ENCODE measurements at regions not wholly inside any gene's neighbourhood (a gene's known extent, or its start where the extent isn't known, plus 50 kb on each side); places are given as distances from the start of the nearest gene placed in this dataset.
"Not testable (repeated sequence)": the region's sequence is repeated elsewhere in the genome, so short reads cannot be mapped to it uniquely, and the experiment has no call there.

- H3K27ac Mint-ChIP-seq = no peak overlapping the region
- H3K4me3 Mint-ChIP-seq = no peak overlapping the region
- ATAC-seq = no peak
- no peaks in the 10 kb centered on the region for H3K36me3 Mint-ChIP-seq
- no peaks in the 10 kb centered on the region for H3K27me3 Mint-ChIP-seq
- H3K9me3 Mint-ChIP-seq = peaks cover 6% of the 10 kb centered on the region
- H3K4me1 Mint-ChIP-seq = no peaks in the 10 kb centered on the region
Observed at GRCh38 chr3:78066287-78066686, 1026.4 kb downstream of the ROBO2 start.

DNA sequence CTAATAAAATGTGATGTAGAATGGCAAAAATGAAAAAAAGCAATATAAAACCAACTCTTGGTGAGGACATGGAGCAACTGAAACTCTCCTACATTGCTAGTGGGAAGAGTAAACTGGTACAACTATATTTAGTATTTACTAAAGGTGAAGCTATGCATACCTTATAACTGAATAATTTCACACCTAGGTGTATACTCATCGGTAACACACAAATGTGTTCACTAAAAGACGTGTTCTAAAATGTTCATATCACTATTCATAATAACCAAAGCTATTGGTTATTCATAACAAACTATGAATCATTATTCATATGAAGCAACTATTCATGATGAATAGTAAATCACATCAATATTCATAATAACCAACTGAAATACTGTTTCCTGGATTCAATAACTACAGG, 1030.3 kb downstream of the ROBO2 start:
- Mint-ChIP-seq H3K4me1 (no peaks in the 10 kb centered on the region), H3K27me3 (no peaks in the 10 kb centered on the region), H3K27ac (no peak overlapping the region), H3K9me3 (peaks cover 2% of the 10 kb centered on the region), H3K36me3 (no peaks in the 10 kb centered on the region), H3K4me3 (no peak overlapping the region)
- no peak for ATAC-seq

DNA sequence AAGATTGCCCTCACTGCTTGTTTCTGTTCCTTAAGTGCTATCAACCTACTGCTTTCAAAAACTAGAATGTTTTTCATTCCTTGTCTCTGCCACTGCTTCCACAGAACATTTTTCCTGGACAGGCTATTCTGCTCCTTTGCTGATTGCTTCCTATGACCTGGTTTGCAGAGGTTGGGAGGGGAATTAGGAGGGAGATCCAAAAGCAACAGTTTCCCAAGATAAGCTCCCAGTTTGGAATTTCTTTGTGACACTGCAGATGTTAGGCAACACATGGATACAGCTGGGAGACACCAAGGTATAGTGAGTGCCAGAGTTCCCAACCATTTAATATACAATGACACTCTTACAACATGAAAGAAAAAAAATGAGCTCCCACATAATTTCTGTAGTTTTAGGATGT, 1036.5 kb downstream of the ROBO2 start:
- Mint-ChIP-seq H3K4me3 (no peak overlapping the region), H3K27ac (no peak overlapping the region), H3K4me1 (no peaks in the 10 kb centered on the region), H3K36me3 (no peaks in the 10 kb centered on the region), H3K27me3 (no peaks in the 10 kb centered on the region), H3K9me3 (peaks cover 7% of the 10 kb centered on the region)
- no peak for ATAC-seq

DNA sequence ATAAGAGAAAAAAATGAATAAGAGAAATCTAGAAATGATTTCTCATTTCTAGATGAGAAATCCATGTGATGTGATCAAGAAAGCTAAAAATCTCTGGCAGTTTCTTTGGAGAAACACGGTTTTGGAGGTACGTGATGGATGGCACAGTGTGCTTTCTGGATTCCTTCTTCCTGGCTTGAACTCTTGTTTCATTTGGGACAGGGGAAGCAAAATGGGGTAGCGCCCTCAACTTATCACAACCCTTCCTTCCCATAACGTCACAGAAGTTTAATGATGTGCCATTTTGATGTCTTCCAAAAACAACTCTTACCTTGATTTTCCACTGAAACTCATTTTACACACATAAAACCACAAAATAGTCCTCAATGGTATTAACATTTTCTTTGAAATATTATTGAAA, 1037.3 kb downstream of the ROBO2 start:
- ATAC-seq = no peak
- peaks cover 7% of the 10 kb centered on the region for H3K9me3 Mint-ChIP-seq
- no peak overlapping the region for H3K4me3 Mint-ChIP-seq
- H3K27me3 Mint-ChIP-seq = no peaks in the 10 kb centered on the region
- H3K27ac Mint-ChIP-seq = no peak overlapping the region
- no peaks in the 10 kb centered on the region for H3K4me1 Mint-ChIP-seq
- H3K36me3 Mint-ChIP-seq = no peaks in the 10 kb centered on the region

DNA sequence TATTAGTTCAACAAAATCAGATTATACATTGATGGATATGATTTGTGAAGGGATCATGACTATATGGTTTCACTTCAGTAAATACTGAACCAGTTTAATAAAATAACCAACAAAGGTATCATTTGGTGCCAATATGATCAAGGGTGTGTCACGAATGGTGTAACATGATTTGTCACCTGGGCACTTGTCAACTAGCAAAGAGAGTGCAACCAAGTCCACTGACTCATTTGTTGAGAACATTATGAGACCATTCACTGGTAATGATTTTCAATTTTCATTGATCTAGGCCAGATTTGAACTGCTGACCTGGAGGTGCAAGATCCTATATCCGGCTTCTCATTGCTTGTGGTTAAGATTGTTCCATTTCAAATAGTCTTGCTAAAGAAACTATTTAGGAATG, 1037.9 kb downstream of the ROBO2 start:
- Mint-ChIP-seq H3K27ac (no peak overlapping the region), H3K4me3 (no peak overlapping the region), H3K27me3 (no peaks in the 10 kb centered on the region), H3K36me3 (no peaks in the 10 kb centered on the region), H3K4me1 (no peaks in the 10 kb centered on the region), H3K9me3 (peaks cover 7% of the 10 kb centered on the region)
- no peak for ATAC-seq

DNA sequence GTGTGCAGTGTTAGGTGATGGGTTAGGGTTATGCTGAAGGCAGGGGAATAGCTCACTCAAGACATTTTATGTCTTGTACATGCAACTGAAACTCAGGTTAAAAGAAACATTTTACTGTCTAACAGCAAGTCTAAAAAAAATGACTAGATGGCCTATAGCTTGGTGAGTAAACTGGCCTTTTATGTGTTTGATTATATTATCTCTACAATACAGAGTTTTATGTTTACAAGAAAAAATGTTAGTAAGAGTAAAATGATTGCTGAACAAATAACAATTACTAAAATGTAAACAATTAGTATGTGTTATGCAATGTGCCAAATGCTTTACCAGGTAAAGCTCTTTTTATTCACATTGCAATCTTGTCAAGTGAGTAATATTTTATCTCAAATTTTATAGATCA, 1039.6 kb downstream of the ROBO2 start:
- ATAC-seq = no peak
- H3K27ac Mint-ChIP-seq = no peak overlapping the region
- no peak overlapping the region for H3K4me3 Mint-ChIP-seq
- H3K9me3 Mint-ChIP-seq = peaks cover 10% of the 10 kb centered on the region
- H3K36me3 Mint-ChIP-seq = no peaks in the 10 kb centered on the region
- H3K27me3 Mint-ChIP-seq = no peaks in the 10 kb centered on the region
- H3K4me1 Mint-ChIP-seq = no peaks in the 10 kb centered on the region

DNA sequence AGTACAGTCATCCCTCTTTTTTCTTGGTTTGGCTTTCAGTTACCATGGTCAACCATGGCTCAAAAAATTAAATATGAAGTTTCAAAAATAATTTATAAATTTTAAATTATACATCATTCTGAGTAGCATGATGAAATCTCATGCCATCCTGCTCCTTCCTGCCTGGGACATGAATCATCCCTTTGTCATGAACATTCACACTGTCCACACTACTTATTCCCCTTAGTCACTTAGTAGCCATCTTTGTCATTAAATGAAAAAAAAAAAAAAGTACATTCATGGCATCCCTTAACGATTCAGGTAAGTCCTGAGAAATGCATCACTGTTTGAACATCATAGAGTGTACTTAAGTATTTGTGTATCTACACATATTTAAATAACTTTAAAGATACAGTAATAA, 1046.3 kb downstream of the ROBO2 start:
- peaks cover 3% of the 10 kb centered on the region for H3K9me3 Mint-ChIP-seq
- no peaks in the 10 kb centered on the region for H3K4me1 Mint-ChIP-seq
- H3K27me3 Mint-ChIP-seq = no peaks in the 10 kb centered on the region
- H3K27ac Mint-ChIP-seq = no peak overlapping the region
- H3K36me3 Mint-ChIP-seq = no peaks in the 10 kb centered on the region
- no peak overlapping the region for H3K4me3 Mint-ChIP-seq
- ATAC-seq = no peak

DNA sequence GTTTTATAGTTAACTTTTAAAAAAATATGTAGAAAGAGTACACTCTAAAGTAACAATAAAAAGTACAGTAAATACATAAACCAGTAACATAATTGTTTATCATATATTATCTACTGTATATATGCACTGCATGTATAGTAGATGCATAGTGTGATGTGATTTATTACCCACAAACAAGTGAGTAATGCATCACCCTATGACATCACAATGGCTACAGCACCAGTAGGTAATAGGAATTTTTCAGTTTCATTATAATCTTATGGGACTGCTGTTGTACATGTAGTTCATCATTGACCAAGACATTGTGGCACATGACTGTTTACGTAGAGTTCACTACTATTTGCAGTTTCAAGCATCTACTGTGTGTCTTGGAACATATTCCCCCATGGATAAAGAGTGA, 1047.2 kb downstream of the ROBO2 start:
- H3K36me3 Mint-ChIP-seq = no peaks in the 10 kb centered on the region
- H3K27ac Mint-ChIP-seq = no peak overlapping the region

DNA sequence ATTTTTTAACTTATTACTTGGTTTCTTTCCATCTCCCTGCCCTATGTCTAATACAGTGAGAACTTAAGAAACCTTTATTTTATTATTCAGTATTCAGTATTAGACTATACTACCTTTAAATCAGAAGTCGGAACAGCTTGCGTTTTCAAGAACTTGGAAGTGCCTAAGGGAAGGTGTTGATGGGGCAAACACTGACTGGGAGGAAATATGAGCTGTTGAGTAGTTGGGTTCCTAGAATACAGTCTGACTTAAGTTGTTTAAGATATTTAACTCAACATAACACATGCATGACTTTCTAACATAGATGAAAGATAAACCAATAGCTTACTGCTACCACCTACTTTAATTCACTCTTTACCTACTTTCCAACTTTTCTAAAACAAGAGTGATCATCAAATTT, 1048.1 kb downstream of the ROBO2 start:
- H3K27ac Mint-ChIP-seq = no peak overlapping the region
- no peak overlapping the region for H3K4me3 Mint-ChIP-seq
- H3K9me3 Mint-ChIP-seq = peaks cover 1% of the 10 kb centered on the region
- H3K36me3 Mint-ChIP-seq = no peaks in the 10 kb centered on the region
- no peaks in the 10 kb centered on the region for H3K4me1 Mint-ChIP-seq
- no peaks in the 10 kb centered on the region for H3K27me3 Mint-ChIP-seq
- no peak for ATAC-seq

More for the DNA sequence above, 1047.2 kb downstream of the ROBO2 start:
- no peak for ATAC-seq
- Mint-ChIP-seq H3K27me3 (no peaks in the 10 kb centered on the region), H3K4me3 (no peak overlapping the region), H3K4me1 (no peaks in the 10 kb centered on the region), H3K9me3 (peaks cover 3% of the 10 kb centered on the region)

DNA sequence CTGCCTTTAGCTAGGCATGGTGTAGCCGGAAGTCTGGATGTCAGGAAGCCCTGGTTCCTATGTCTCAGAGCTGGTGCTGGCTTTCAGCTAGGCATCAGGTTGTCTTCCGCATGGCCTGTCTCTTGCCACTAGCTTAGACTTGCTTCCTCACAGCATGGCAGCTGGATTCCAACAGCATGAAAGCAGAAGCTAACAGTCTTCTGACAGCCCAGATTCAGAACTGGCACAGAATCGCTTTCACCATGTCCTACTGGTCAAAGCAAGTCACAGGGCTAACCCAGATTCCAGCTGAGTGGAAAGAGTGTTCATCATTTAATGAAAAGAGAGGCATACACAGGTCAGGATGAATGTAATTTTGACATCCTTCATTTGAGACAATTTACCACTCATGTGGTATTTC, 1050.5 kb downstream of the ROBO2 start:
- no peaks in the 10 kb centered on the region for H3K9me3 Mint-ChIP-seq
- no peak overlapping the region for H3K4me3 Mint-ChIP-seq
- H3K27me3 Mint-ChIP-seq = no peaks in the 10 kb centered on the region
- H3K36me3 Mint-ChIP-seq = no peaks in the 10 kb centered on the region
- H3K4me1 Mint-ChIP-seq = no peaks in the 10 kb centered on the region
- H3K27ac Mint-ChIP-seq = no peak overlapping the region
- ATAC-seq = no peak

DNA sequence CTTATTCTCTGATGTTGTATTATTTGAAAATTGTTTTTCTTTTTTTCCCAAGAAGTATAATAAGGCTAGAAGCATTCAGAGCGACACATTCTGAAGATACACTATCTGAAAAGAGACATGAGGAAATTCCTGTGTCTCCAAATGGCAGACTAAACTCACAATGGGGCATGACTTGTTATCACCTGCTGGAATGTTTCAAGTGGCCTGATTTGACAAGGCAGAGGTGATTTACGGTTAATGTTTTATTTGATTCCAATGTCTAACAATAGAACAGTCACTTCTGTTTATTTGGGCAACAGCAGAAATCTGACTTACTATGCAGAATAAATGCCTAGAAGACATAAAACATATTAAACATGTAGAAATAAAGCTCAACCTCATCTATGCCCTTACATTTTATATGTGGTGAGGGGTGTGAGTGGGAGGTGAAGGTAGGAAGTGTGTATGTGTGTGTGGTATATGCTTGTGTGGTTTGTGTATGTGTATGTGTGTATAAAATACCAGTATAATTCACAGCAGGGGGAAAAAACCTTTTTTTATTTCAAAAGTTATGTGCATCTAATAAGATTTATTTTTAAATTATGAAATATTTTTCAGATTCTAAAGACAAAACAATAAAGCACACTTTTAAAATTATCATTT, 1051.7 kb downstream of the ROBO2 start:
- no peaks in the 10 kb centered on the region for H3K27me3 Mint-ChIP-seq
- H3K36me3 Mint-ChIP-seq = no peaks in the 10 kb centered on the region
- no peak overlapping the region for H3K4me3 Mint-ChIP-seq
- no peak for ATAC-seq
- peaks cover 2% of the 10 kb centered on the region for H3K9me3 Mint-ChIP-seq
- no peak overlapping the region for H3K27ac Mint-ChIP-seq
- no peaks in the 10 kb centered on the region for H3K4me1 Mint-ChIP-seq

- H3K27ac Mint-ChIP-seq, ATAC-seq, H3K27me3 Mint-ChIP-seq, H3K4me3 Mint-ChIP-seq, H3K9me3 Mint-ChIP-seq, H3K36me3 Mint-ChIP-seq, H3K4me1 Mint-ChIP-seq: not testable (repeated sequence)
Observed at GRCh38 chr3:78092574-78092973, 1052.7 kb downstream of the ROBO2 start.

DNA sequence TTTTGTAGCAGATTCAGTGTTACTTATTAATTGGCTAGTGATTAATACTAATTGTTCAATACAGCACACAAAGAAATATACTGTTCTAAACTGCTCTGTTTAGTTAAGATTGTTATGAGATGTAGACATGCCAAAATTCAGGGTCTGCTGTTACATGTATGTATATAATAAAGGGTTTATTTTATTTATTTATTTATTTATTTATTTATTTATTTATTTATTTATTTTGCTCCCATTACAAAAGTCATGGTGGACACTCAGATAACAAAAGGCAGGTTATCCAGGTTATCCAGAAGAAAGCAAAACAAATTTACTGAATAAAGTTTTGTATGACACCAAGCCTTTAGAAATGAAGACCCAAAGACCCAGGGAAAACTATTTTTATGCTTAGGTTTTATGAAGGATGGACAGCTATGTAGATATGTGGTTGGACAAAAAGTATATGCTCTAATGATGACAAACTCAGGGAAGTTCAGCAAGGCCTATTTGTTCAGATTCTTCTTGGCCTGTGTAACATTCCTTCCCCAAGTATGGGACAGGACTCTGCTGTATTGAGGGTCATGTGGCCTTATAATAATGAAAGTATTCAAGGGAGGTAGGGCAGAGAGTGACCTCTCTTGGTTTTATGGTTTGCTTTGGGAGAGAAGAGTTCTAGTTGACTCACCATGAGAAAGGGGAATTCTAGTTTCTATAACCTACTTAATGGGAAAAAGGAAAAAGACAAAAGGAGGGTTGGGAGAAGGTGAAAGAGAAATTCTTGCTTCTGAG, 1056.8 kb downstream of the ROBO2 start:
- no peak overlapping the region for H3K27ac Mint-ChIP-seq
- no peaks in the 10 kb centered on the region for H3K36me3 Mint-ChIP-seq
- no peak overlapping the region for H3K4me3 Mint-ChIP-seq
- no peaks in the 10 kb centered on the region for H3K27me3 Mint-ChIP-seq
- no peaks in the 10 kb centered on the region for H3K4me1 Mint-ChIP-seq
- ATAC-seq = no peak
- peaks cover 2% of the 10 kb centered on the region for H3K9me3 Mint-ChIP-seq

DNA sequence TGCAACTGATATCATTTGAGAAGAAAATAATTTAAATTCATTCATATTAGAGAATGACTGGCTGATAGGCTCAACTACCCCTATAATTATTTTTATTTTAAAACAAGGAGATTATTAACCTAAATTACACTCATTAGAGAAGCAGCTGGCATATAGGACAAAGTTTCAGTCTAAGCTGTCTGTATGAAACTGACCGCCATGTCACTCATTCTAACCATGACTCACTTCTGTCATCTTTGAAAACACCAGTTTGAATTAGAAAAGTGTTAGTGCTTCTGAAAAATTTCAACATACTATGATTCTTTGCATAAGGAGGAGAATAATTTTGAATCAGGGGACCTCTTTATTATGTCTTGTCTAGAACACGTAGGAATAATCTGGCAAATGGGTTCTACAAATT, 1058.5 kb downstream of the ROBO2 start:
- ATAC-seq = no peak
- Mint-ChIP-seq H3K36me3 (no peaks in the 10 kb centered on the region), H3K27ac (no peak overlapping the region), H3K27me3 (no peaks in the 10 kb centered on the region), H3K9me3 (peaks cover 2% of the 10 kb centered on the region), H3K4me1 (no peaks in the 10 kb centered on the region), H3K4me3 (no peak overlapping the region)

DNA sequence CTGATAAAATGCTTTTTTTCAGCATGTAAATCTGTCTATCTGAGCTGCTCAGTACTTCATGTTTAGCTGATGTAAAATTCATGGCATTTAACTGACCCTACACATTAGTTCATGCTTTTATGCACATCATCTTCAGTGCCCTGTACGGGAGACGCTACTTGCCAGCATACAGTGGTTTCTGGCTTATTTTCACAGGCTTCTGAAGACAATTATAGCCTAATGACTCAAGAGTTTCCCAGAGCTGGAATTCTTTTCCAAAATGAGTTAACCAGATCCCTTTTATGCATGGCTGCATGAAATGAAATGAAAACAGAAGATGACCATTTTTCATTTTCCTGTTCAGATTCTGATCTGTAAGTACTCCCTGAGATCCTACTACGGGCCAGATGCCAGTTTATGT, 1061.5 kb downstream of the ROBO2 start:
- no peak for ATAC-seq
- H3K4me1 Mint-ChIP-seq = no peaks in the 10 kb centered on the region
- peaks cover 3% of the 10 kb centered on the region for H3K9me3 Mint-ChIP-seq
- no peaks in the 10 kb centered on the region for H3K36me3 Mint-ChIP-seq
- no peak overlapping the region for H3K27ac Mint-ChIP-seq
- no peak overlapping the region for H3K4me3 Mint-ChIP-seq
- no peaks in the 10 kb centered on the region for H3K27me3 Mint-ChIP-seq

DNA sequence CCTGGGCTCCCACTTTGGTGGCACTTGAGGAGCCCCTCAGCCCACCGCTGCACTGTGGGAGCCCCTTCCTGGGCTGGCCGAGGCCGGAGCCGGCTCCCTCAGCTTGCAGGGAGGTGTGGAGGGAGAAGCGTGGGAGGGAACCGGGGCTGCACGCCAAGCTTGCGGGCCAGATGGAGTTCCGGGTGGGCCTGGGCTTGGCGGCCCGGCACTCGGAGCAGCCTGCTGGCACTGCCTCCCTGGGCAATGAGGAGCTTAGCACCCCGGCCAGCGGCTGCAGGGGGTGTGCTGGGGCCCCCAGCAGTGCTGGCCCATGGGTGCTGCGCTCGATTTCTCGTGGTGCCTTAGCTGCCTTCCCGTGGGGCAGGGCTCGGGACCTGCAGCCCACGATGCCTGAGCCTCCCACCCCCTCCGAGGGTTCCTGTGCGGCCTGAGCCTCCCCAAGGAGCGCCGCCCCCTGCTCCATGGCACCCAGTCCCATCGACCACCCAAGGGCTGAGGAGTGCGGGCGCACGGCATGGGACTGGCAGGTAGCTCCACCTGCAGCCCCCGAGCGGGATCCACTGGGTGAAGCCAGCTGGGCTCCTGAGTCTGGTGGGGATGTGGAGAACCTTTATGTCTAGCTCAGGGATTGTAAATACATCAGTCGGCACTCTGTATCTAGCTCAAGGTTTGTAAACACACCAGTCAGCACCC, 1068.5 kb downstream of the ROBO2 start:
- not testable (repeated sequence) for H3K9me3 Mint-ChIP-seq, H3K27ac Mint-ChIP-seq, H3K4me1 Mint-ChIP-seq, ATAC-seq, H3K27me3 Mint-ChIP-seq, H3K4me3 Mint-ChIP-seq, H3K36me3 Mint-ChIP-seq

All from stimulated activated memory B cell treated with anti-CD40 and anti-IgM and Interleukin-4, amounts not matched to agents 10 μg/mL and 1 μg/mL and 100 μg/mL, for 72 hours (primary cell).